HG03060 (cell line): ENCODE measurements at regions not wholly inside any gene's neighbourhood (a gene's known extent, or its start where the extent isn't known, plus 50 kb on each side); places are given as distances from the start of the nearest gene placed in this dataset.

Experiments
- ATAC-seq: cut with Tn5 transposase; IDR thresholded peaks from one replicate; pipeline ENCODE4 v1.9.1; 2021; ENCODE audit warnings: low read depth, moderate number of reproducible peaks; ENCODE audit not compliant: unreplicated experiment

DNA sequence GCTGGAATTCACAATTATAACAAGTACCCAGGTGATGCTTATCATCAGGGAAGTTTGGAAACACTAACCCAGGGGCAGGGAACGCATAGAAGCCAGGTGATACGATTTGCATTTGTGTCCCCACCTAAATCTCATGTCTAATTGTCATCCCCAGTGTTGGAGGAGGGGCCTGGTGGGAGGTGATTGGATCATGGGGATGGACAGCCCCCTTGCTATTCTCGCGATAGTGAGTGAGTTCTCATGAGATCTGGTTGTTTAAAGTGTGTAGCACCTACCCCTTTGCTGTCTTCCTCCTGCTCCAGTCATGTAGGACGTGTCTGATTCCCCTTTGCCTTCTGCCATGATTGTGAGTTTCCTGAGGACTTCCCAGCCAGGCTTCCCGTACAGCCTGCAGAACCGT is 276.3 kb downstream of the UTP18 start:
- no peak for ATAC-seq

DNA sequence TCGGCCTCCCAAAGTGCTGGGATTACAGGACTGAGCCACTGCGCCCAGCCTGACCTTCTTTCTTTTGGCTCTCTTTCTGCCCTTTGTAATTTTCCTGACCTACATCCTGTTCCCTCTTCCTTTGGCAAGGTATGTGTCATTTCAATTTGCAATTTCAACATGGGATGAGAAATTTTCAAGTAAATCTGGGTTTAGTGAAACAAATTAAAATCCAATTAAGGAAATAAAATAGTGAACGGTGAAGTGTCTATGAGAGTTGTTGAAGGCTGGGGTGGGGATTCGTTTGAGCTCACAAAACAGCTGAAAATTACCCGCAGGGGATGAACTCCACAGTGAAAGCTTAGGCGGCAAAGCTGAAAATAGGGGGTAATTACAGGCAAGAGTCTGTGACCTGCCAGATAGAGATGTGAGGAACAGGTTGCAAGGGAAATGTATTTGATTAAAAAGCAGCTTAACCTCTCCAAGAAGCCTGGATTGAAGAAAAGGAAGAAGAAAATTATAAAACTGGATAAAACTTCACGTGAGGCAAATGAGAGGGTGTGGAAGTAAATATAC is 277.7 kb downstream of the UTP18 start:
- no peak for ATAC-seq

DNA sequence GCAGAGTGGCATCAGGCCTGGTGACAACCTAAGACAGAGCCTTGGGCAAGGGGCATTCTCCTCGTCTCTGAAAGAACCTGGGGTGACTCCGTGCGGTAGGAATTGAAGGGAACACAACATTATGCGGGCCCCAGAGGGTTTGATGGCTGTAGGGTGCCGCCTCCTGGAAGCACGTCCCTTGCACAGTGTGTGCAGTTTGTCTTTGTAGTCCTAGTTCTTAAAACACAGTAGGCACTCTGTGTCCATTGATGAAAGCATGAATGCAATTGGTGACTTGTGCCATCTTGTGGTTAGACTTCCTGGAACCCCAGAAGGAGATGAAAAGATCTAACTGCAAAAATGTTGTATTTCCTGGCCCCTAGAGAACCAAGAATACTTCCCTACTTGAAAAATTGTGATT is 279.8 kb downstream of the UTP18 start:
- no peak for ATAC-seq

DNA sequence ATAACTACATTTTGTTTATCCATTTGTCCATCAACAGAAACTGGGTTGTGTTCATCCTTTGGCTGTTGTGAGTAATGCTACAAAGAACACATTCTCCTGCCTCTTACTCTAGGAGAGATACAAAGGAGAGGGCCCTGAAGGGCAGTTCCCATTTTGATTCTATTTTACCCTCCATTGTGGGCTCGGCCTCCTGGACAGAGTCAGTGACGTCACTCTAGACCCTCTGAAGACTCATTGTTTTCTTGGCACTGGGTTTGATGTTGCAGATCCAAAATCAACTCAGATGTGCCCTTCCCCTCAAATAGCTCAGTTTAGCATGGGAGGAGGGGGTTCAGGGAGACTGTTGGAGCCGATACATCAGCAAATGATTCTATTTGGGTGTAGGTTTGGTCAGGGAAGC is 280.9 kb downstream of the UTP18 start:
- ATAC-seq: no peak

DNA sequence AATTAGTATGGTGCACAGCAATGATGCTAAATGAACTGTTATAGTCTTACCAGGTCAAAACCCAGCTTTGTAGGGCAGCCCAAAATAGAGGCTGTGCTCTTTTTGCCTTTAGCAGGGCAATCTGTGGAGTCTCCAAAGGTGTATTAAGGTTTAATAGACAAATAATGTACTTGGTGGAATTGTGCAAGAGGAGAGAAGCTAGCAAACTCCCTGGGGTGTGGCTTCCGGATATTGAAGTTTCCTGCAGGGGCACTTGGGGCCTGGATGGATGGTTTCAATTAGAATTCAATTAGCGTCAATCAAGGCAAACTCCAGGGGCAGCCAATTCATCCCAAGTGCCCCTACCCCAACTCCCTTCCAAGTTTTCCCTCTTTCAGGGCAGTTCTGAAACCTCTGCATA is 285.8 kb downstream of the UTP18 start:
- ATAC-seq: no peak

DNA sequence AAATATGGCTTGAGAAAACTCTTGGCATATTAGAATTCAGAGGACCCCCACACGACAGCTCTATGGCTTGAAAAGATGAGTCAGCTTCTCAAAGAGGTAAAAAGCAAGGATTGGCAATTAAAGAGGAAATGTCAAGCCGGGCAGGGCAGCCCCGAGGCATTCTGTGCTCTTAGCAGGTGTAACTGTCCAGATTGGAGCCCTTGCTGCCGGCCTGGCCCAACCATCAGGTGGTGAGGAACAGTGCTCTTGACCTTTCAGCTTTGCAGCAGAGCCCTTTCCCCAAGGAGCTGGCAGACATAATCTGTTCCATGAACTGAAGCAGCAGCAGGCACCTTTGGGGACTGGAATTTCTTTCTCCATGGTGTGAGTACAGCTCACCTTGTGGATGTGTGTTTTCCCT is 287.8 kb downstream of the UTP18 start:
- no peak for ATAC-seq

GRCh38 chr17:51555153-51555552 is 294.8 kb downstream of the UTP18 start:
- no peak for ATAC-seq

DNA sequence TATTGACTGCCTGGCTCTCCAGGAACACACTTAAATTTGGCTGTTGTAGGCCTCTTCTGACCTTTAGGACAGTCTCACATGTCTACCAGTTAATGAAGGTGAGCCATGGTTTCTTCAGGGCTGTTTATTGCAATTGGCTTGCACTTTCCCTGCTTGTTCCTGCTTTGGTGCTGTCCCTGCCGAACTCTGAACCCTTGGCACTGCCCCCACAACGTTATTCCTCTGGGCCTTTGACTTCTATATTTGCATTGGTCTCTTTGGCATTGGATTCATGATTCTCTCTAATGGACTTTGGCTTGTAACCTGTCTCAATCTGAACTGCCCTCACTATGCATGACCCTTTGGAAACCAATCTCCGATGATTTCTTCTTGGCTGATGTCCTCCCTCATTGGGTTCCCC is 299.4 kb downstream of the UTP18 start:
- ATAC-seq: no peak

DNA sequence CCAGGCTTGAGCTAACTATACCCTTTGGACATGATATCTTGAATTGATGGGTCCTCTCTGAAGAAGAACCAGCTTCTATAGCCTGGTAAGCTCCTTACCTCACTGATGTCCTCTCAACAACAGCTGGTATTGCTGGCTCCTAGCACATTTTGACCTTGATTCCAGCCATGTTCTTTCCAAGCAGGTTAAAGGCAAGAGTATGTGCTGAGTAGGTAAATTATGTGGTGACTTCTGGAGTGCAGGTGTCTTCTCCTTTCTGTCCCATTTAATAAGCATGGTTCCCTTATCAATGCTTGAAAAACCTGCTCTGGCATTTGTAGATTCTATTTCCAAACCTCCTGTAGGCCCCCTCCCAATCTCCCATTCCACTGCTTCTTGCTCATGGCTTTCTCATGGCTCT is 300.1 kb downstream of the UTP18 start:
- no peak for ATAC-seq

- no peak for ATAC-seq
These were observed 303.6 kb downstream of the UTP18 start for GRCh38 chr17:51563961-51564360.

- ATAC-seq: no peak
These were observed 311.8 kb downstream of the UTP18 start for GRCh38 chr17:51572115-51572514.
